Endothelial cell of umbilical vein (primary cell): ENCODE measurements at regions not wholly inside any gene's neighbourhood (a gene's known extent, or its start where the extent isn't known, plus 50 kb on each side); places are given as distances from the start of the nearest gene placed in this dataset.

ENCODE experiments used
- EZH2 ChIP-seq: IDR thresholded peaks from 2 replicates; pipeline ENCODE4 v1.6.1; 2012; ENCODE audit warnings: borderline replicate concordance, low read depth, mild to moderate bottlenecking, moderate library complexity, low read length, inconsistent platforms; ENCODE audit not compliant: severe bottlenecking
- GATA2 ChIP-seq: IDR thresholded peaks from 2 replicates; pipeline ENCODE4 v1.7.0; 2011; ENCODE audit warnings: low read depth, mild to moderate bottlenecking, moderate library complexity, mixed read lengths, low read length; ENCODE audit not compliant: insufficient read length, insufficient read depth
- JUN ChIP-seq: IDR thresholded peaks from 2 replicates; pipeline ENCODE4 v1.6.1; 2011; ENCODE audit warnings: borderline replicate concordance, low read depth; ENCODE audit not compliant: insufficient read length, insufficient read depth
- POLR2A ChIP-seq: IDR thresholded peaks from 2 replicates; pipeline ENCODE4 v1.6.1; 2012; ENCODE audit warnings: low read depth, mild to moderate bottlenecking, control low read depth, low read length
- POLR2AphosphoS5 ChIP-seq: IDR thresholded peaks from 2 replicates; pipeline ENCODE4 v1.6.1; 2012; ENCODE audit warnings: low read depth, mild to moderate bottlenecking, control low read depth, low read length, moderate library complexity; ENCODE audit not compliant: insufficient read depth
- TF ChIP-seq, protein P1 (sequence below), 2 donors: IDR thresholded peaks; 1 replicate in 1 of 2; 2 replicates in 1 of 2; pipeline ENCODE4 v1.5.1; 2011; ENCODE audit warnings: low read length in 2 of 2, mild to moderate bottlenecking in 2 of 2, moderate library complexity in 2 of 2, control low read depth in 1 of 2, inconsistent platforms in 1 of 2, low read depth in 1 of 2; ENCODE audit not compliant: insufficient read depth in 1 of 2; ENCODE audit errors: extremely low read depth in 1 of 2
- TF ChIP-seq, protein P2 (sequence below): IDR thresholded peaks from 2 replicates; pipeline ENCODE4 v1.6.1; 2011; ENCODE audit not compliant: insufficient read depth, insufficient read length

DNA sequence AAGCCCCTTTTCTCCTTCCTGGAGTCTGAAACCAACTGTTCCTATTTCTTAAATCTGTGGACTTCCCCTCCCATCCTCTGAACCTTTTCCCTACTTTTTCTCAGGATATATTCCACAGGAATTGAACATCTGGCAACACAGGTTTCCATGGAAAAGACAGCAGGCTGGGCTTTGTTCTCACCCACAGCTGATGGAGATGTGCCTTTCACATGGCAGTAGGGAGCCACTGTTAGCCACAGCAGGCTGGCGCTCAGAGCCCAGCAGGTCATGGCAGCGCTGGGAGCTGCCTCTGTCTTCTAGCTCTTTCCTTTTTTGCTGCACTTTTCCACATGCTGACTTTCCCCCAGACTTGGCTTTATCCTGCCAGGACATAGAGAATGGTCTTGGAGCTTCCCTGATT is 116.4 kb upstream of the NLRP1 start:
- TF ChIP-seq, protein P1, sequence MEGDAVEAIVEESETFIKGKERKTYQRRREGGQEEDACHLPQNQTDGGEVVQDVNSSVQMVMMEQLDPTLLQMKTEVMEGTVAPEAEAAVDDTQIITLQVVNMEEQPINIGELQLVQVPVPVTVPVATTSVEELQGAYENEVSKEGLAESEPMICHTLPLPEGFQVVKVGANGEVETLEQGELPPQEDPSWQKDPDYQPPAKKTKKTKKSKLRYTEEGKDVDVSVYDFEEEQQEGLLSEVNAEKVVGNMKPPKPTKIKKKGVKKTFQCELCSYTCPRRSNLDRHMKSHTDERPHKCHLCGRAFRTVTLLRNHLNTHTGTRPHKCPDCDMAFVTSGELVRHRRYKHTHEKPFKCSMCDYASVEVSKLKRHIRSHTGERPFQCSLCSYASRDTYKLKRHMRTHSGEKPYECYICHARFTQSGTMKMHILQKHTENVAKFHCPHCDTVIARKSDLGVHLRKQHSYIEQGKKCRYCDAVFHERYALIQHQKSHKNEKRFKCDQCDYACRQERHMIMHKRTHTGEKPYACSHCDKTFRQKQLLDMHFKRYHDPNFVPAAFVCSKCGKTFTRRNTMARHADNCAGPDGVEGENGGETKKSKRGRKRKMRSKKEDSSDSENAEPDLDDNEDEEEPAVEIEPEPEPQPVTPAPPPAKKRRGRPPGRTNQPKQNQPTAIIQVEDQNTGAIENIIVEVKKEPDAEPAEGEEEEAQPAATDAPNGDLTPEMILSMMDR (IDR thresholded peaks at IDR 0.05; ENCODE audit: extremely low read depth in 1 of 2, insufficient read depth in 1 of 2, low read depth in 1 of 2, low read length in 2 of 2) = no peak
- TF ChIP-seq EZH2 (no peak), POLR2A (no peak), JUN (no peak), POLR2AphosphoS5 (no peak), GATA2 (no peak)
- TF ChIP-seq, protein P2, sequence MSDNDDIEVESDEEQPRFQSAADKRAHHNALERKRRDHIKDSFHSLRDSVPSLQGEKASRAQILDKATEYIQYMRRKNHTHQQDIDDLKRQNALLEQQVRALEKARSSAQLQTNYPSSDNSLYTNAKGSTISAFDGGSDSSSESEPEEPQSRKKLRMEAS = no peak
